GM21423 (cell line): ENCODE measurements at regions not wholly inside any gene's neighbourhood (a gene's known extent, or its start where the extent isn't known, plus 50 kb on each side); places are given as distances from the start of the nearest gene placed in this dataset.

Source experiments
- ATAC-seq: cut with Tn5 transposase; IDR thresholded peaks from one replicate; pipeline ENCODE4 v1.9.1; 2021; ENCODE audit warnings: mild to moderate bottlenecking, moderate library complexity; ENCODE audit not compliant: unreplicated experiment

DNA sequence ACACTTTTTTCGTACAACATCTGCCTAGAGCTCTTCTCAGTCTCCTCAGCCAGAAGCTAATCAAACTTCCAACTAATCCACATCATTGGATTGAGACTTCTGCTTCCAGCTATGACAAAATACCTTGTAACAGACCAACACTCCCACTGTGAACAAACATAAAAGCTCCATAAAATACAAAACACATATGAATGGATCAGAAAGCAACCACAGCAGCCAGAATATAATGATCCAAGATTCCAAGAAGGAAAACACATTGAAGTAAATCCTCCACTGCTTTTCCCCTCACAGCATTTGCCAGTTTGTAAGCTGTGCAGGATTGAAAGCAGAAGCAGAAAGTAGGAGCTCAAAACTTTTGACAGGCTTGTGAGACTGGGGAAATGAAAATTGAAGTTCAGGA, 863.2 kb downstream of the TUSC7 start:
- ATAC-seq, result no peak

DNA sequence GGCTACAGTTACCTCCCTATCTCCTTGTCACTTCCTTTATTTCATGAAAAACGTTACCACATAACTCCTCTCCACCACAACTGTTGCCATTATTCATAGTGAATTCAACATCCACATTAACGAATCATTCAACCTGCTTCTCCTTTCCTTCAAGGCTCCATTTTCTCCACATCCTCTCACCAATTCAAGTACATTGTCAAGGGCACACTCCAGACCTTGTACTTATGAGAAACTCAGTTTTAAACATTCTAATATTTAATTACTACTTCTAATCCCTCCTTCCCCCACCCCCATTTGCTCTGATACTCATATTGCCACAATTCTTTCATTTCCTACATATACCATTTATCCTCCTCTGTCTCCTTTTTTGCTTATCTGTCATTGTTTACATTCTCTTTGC, 871.2 kb downstream of the TUSC7 start:
- ATAC-seq, result no peak

DNA sequence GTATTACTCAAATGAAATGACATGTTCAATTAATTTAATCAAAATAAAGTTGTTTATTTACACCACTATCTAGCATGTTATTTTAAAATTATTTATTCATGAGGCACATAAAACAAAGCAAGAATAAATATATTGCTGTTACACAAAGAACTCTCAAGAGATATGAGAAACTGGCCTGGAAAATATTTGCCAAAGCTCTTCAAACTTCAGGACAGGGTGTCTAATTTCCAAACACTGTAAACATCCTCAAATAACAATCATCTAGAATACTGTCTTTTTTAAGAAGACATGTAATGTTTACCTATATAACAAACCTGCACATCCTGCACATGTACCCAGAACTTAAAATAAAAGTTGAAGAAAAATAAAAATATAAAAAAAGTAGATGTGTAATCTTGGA, 876.6 kb downstream of the TUSC7 start:
- ATAC-seq, result no peak

DNA sequence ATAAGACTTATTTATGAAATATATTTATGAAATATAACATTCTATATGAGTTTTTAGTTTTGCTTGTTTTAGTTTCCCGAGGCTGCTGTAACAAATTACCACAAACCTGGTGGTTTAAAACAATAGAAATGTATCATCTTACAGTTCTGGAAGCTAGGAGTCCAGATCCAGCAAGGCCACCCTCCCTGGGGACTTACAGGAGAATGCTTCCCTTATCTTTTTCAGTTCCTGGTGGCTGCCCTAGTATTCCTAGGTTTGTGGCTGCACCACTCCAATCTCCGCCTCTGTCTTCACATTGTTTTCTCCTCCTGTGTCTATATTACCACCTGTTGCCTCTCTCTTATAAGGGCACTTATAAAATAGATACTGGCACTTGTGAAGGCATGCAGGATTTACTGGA, 877.8 kb downstream of the TUSC7 start:
- no peak for ATAC-seq

DNA sequence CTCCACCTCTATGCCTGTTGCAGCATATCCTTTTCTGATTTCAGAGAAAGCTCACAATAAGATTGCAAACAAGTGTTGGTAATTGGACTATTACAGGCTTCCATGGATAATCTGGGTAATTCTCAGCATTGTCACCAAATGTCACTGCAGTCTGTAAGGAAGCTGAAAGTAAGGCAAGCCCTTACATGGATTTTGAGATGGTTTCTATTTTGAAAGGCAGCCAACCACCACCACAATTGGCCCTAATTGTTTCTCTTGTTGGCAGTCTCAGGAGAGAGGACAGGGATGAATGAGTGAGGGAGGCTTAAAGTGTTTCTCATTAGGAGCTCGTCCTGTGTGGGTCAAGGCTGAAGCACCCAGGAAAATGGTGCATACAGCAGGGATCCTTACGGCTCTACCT, 879.9 kb downstream of the TUSC7 start:
- ATAC-seq, result no peak

DNA sequence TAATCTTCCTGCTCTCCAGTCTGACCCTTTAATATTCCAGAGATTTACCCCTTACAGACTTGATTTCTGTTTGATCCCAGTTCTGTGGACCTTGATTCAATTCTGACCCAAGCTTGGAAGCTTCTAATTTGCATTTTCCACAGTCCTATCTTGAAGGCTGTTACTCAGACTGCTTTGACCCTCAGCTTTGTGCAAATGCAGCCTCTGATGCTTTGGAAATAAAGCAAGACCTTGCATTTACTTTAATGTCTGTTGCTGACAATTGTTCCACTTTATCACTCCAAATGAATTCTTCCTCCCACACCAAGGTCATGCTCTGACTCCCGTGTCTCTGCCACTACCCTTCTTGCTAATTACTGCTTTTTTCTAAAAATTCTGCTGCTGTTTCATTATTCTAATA, 886.0 kb downstream of the TUSC7 start:
- no peak for ATAC-seq

DNA sequence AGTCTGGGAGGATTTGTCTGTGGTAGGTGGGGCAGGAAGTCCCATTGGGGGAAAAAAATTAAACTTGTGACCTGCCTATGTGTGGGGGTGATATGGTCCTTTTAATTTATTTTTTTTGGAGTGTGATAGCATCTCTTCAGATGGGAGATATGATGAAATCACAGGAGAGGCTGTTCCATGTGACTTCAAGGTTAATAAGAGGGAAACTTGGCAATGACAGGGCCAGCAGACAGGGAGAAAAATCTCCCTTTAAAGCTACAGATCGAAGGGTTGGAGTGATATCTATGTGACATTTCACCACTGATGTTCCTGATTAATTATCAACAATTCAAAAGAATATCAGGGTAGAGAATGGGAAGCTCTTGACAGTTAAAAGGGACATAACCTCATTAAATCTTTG, 886.9 kb downstream of the TUSC7 start:
- no peak for ATAC-seq

DNA sequence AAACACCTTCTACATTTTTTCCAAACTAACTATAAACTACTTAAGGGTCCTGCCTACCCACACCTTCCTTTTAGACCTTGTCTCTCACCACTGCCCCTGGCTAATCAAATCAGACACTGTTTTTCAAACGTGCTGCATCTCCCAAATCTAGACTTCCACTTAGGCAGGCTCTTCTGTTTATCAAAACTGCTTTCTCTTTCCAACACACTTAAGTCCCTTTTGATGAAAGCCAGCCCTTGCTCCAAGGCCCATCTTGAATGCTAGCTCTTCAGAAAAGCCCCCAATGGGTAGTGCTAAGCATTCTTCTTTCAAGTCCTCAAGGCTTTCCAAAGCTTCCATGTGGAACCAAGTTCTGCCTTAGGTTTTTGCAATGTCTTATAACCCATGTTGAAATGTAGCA, 888.3 kb downstream of the TUSC7 start:
- no peak for ATAC-seq

DNA sequence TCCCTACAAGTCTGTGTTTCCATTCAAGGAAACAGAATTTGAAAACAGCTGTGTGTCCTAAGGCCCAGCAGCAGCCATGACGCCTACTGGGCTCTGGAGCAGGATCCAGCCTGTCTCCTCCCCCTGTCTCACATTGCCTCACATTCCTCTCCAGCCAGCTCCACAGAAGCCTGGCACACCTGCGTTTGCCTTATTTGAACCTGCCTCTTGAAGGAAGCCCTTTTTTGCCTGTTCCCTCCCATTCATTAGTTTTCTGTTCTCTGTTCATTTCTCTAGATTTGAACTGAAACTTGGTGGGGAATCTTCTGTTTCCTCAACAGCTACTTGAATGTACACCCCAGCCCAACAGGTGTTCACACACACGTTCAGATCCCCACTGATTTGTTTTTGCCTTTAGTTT, 890.5 kb downstream of the TUSC7 start:
- no peak for ATAC-seq

DNA sequence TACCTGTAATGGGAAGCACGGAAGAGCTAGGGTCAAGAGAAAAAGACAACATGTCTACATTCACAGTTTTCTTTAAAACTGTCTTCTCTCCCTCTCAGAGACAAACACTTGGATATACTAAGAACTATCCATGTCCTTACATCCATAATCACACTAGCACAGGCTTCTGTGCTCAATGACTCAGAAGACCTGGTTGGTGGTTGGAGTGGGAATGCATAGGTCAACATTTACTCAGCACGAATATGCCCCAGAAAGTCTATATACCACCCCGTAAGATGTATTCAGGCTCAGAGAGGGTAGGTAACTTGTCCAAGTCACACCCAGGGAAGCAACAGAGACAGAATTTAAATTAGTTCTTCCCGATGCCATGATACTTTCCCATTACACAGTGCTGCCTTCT, 891.1 kb downstream of the TUSC7 start:
- ATAC-seq, result no peak

DNA sequence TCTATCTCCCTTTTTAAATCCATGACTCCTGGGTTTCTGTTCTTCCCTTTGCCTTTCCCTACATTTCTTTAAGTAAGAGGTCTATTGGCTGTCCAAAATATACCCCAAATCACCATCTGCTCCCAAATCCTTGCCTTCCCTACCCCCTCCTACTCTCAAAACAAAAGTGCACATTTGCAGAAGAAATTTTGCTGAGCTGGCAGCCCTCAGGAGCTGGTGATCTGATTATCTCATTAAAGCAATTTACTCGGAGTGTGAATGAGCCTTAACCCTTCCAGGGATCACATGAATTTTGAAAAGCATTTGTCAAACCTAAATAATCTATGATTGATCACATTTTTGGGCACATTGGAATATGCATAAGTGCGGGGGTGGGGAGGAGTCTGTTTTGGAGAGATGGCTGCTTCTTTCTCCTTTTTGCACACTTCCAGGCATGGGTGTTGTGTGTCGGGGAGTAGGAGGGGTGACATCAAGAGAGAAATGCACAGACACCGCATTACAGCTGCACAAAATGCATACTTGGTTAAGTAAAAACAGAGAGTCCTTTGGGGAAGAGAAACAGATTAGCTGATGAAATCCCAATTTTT, 892.6 kb downstream of the TUSC7 start:
- no peak for ATAC-seq

DNA sequence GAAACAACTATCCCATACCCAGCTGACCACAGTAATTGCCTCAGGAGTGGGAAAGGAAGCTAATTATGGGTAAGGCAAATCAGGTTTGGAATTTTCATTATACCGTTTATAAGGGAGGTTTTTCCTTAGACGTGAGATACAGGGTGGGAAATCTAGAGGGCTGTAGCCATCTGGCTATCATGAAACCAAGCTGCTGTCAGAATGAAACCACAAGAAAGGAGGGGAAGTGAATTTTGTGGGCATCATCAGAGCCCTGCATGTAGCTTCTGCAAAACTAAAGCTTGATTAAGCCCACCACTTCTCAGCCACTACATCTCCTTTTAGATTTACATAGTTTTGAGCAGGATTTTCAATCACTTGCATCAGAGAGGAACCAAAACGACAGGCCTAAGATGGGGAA, 893.5 kb downstream of the TUSC7 start:
- no peak for ATAC-seq

DNA sequence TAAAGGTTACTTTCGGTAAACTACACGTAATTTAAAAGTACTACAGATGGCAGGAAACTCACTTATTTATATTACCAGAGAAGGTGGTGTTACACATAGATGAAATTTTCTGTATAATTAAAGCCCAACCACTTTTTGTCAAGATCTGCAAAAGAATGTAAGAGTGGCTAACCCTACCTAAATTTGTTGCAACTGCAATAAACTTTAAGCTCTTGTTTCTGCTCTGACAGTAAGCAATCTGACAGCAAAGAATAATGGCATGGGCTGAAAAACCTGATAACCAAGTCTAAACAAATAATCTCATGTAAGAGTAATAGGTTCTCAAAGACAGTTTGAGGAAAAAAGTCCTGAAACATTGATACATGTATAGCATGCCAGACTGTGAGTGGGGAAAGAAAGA, 897.3 kb downstream of the TUSC7 start:
- ATAC-seq, result no peak

DNA sequence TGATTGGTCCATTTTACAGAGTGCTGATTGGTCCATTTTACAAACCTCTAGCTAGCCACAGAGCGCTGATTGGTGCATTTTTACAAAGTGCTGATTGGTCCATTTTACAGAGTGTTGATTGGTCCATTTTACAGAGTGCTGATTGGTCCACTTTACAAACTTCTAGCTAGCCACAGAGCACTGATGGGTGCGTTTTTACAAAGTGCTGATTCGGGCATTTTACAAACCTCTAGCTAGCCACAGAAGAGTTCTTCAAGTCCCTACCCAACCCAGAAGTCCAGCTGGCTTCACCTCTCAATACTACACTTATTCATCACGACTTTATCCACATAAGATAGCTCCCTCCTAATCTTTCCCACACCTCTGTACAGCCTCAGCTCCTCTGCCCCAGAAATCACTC, 899.8 kb downstream of the TUSC7 start:
- ATAC-seq, result no peak

DNA sequence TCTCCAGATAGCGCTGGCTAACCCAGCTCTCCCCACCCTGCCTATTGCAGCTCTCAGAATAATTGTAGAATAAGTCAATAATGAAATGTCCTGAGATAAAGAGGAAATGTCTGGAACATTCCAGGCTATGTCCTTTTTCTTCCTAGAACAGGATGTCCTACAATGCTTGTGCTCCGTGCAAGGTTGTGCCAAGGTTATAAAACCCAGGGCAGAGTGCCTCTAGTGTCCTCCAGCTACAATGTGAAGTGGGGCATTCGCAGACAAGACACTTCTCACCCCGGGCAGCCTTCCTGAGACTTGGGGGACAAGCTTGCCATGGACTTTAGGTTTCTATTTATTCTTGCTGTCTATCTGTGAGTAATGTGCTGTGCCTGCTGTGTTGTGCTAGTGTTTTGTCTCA, 900.6 kb downstream of the TUSC7 start:
- no peak for ATAC-seq

DNA sequence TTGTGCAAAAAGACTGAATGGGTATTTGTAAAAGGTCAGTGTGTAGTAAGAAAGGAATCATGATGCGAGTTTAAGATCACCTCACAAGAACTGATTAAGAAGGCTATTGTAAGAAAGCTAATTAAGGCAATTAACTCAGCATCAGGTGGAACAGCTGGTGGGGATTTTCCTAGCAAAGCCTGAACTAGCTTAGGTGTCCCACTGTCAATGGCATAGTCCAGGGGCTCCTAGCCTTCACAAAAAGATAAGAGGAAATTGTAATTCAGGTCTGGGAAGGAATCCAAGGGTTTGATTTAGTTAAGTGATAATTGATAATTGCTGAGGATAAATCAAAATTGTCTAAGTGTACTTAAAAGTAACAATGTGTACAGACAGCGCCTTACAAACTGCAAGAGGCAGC, 901.6 kb downstream of the TUSC7 start:
- ATAC-seq, result no peak

DNA sequence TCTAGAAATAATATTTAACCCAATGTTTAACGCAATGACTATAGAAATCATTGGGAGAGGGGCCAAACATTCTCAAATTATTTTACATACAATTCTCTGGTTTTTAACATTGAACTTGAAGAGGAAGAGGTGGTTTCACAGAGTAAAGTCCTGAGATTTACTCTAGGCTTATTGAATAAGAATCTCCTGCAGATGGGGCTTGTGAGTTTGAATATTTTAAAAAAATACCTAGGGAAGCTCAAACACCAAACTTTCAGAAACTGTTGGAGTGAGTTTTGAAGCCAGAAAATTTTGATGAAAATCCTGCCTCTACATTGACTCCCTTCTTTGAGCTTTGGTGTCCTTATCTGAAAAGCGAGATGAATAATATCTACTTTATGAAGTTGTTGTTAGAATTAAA, 906.6 kb downstream of the TUSC7 start:
- no peak for ATAC-seq

DNA sequence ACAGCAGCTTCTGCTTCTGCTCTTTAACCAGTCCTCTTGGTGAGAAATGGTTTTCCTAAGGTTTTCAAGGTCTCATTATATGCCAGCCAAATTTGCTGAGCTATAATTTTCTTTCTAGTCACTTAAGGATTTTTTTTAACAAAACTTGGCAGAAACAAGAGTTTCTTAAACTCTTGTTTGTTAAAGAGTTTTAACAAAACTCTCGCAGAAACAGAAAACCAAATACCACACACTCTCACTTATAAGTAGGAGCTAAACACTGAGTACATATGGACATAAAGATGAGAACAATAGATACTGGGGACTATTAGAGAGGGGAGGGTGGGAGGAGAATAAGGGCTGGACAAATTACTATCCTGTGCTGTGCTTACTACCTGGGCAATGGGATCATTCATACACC, 908.3 kb downstream of the TUSC7 start:
- no peak for ATAC-seq

DNA sequence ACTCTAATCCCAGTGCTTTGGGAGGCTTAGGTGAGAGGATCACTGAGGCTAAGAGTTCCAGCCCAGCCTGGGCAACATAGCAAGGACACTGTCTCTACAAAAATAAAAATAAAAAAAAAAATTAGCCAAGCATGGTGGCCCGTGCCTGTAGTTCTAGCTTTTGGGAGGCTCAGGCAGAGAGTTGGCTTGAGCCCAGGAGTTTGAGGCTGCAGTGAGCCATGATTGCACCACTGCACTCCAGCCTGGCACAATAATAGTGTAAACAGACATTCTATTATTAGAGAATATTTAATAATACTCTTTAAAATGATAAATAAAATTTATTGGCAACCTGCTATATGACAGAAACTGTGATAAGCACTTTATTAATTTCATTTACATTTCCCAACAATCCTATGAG, 908.9 kb downstream of the TUSC7 start:
- no peak for ATAC-seq

DNA sequence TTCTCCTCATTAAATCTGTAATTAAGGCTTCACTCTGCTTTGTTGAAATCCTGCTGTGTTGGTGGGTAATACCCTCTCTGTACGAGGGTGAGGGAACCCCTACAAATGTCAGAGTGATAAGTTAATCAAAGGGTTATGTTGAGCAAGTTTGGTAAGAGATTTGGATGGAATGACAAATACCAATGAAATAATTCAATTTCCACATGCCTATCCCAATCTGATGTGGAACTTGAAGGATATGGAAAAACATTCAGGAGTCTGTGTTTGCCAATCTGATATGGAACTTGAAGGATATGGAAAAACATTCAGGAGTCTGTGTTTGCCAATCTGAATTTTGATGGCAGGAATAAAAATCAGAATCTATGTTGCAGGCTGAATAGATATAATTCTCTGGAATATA, 910.2 kb downstream of the TUSC7 start:
- no peak for ATAC-seq

DNA sequence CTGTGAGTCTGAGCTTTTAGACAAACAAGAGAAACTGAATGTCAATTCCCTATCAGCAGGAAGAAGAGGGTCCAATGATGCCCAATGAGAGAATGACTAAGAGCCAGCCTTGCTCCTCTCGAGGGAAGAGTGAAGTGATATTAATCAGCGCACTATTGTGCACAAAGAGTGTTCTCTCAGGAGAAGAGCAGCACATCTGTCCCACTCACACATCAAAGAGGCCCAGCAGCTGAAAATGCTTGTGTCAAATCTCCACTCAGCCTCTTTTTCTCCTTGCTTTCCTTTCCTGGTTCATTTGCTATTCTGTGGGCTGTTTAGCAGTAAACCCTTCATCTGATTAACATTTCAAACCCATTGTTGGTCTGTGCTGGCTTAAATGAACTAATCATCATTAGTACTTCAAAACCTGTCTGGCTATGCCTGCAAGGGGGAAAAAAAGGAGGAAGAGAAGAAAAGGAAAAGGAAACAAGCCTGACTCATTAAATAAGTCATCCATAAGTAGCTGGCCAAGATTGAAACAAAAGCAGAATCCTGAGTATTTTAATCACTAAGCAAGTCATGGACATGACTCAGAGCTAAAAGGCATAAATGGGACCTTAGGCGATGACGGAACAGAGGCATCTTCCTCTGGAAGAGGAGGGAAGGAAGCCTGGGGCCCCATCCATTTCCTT, 912.7 kb downstream of the TUSC7 start:
- no peak for ATAC-seq

DNA sequence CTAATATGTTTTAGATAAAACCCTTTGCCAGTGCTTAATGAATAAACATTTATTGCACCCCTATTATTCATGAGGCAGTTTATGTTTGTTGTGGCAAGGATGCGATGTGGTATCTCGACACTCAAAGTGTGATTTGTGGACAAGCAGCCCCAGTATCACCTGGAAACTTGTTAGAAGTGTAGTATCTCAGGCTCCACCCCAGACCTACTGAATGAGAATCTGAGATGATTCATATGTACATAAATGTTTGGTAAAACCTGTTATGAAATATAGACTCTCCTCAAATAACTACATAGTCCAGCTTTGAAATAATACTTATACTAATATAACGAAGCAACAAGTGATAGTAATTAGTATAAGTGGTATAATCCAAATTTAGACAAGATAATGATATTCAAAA, 914.8 kb downstream of the TUSC7 start:
- no peak for ATAC-seq

DNA sequence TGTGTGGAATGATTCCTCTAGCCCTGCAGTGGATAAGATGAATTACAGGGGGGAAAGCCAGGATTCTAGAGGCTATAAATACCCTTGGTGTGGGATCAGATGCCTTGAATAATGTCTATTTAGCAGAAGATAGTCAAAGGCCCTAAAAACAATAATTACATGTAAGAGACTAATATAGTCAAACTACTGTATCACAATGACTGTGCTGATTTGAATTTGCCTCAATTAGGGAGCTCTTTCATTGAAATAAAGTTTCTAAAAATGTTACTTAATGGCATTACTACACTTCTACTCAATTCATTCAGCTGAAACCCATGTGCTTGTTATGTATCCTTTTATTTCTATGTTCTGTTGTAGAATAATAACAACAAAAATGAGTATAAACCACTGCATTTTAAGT, 915.6 kb downstream of the TUSC7 start:
- ATAC-seq, result no peak
